Upper lobe of right lung (tissue), 1 donor: ENCODE measurements at regions not wholly inside any gene's neighbourhood (a gene's known extent, or its start where the extent isn't known, plus 50 kb on each side); places are given as distances from the start of the nearest gene placed in this dataset.

Experiments
- ATAC-seq: fragments of 200-7000 bp; cut with Tn5 transposase; one replicate; pipeline ENCODE4 v1.9.1; 2020; ENCODE audit warnings: mild to moderate bottlenecking, moderate library complexity
- DNase-seq: peaks from one replicate; pipeline ENCODE4 v3.0.0-alpha.2; 2020
- H3K27ac ChIP-seq: fragments of 200-600 bp; one replicate; pipeline ENCODE4 v1.8.0; 2022
- H3K27me3 ChIP-seq: fragments of 200-600 bp; one replicate; pipeline ENCODE4 v1.8.0; 2022; ENCODE audit warnings: mild to moderate bottlenecking
- H3K36me3 ChIP-seq: fragments of 200-600 bp; one replicate; pipeline ENCODE4 v1.8.0; 2022
- H3K4me1 ChIP-seq: fragments of 200-600 bp; one replicate; pipeline ENCODE4 v1.8.0; 2022
- H3K4me3 ChIP-seq: fragments of 200-600 bp; one replicate; pipeline ENCODE4 v1.8.0; 2022; ENCODE audit warnings: mild to moderate bottlenecking
- H3K9me3 ChIP-seq: fragments of 200-600 bp; one replicate; pipeline ENCODE4 v1.8.0; 2022
- intact Hi-C: fragments of 100-400 bp; cut with DNase I; formaldehyde crosslinking; loops from one replicate; pipeline ENCODE4 v1.11.0; 2022
- TF ChIP-seq, protein P1 (sequence below): fragments of 200-600 bp; IDR thresholded peaks from one replicate; pipeline ENCODE4 v1.8.0; 2022; ENCODE audit warnings: antibody characterized with exemption
- donor health status: DM: no; HTN: yes; CAD: no; lungs with severe emphysema.

DNA sequence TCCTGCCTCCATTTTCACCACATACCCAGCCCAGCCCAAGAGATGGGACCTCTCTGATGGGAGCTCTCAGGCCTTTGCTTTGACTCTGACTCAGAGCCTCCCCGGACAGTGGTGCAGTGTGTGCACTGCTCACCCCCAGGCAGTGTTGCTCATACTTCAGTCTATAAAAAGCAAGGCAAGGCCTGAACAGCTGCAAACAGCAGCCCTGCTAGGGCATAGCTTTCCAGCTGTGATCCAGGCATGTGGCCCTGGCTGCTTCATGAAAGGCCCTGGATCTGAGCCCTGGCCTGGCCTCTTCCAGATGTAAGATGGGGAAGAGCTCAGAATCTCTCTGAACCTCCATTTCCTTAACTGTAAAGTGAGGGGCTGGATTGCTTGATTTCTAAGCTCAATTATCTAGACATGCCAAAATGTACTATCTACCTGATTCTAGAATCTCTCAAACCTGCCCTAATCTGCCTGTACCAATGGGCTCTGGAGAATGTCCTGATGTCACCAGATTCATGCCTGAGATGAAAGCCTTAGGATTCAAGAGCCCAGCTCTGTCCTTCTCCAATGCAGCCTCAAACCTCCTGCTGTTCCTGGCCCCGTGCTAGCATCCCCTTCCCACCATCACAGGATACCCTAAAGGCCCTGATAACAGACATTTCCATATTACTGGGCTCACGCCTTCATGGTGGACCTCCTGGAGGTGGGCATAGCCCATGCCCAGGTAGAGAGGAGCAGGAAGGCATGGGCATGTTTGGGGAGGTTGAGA is 206.9 kb downstream of the ARL4C start:
- Histone ChIP-seq H3K27me3 (no peaks in the 10 kb centered on the region), H3K4me1 (peaks cover 29% of the 10 kb centered on the region), H3K4me3 (no peak overlapping the region), H3K27ac (peak overlapping the region; percentile 62), H3K9me3 (no peaks in the 10 kb centered on the region), H3K36me3 (no peaks in the 10 kb centered on the region)
- intact Hi-C loops, result loop anchor here (10.0 kb wide), 1 partner anchor 205 kb away; the partner anchor contains the start of gene ARL4C
- DNase-seq (no peak), ATAC-seq (peak; percentile 34)
- TF ChIP-seq, protein P1, sequence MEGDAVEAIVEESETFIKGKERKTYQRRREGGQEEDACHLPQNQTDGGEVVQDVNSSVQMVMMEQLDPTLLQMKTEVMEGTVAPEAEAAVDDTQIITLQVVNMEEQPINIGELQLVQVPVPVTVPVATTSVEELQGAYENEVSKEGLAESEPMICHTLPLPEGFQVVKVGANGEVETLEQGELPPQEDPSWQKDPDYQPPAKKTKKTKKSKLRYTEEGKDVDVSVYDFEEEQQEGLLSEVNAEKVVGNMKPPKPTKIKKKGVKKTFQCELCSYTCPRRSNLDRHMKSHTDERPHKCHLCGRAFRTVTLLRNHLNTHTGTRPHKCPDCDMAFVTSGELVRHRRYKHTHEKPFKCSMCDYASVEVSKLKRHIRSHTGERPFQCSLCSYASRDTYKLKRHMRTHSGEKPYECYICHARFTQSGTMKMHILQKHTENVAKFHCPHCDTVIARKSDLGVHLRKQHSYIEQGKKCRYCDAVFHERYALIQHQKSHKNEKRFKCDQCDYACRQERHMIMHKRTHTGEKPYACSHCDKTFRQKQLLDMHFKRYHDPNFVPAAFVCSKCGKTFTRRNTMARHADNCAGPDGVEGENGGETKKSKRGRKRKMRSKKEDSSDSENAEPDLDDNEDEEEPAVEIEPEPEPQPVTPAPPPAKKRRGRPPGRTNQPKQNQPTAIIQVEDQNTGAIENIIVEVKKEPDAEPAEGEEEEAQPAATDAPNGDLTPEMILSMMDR, result no peak

DNA sequence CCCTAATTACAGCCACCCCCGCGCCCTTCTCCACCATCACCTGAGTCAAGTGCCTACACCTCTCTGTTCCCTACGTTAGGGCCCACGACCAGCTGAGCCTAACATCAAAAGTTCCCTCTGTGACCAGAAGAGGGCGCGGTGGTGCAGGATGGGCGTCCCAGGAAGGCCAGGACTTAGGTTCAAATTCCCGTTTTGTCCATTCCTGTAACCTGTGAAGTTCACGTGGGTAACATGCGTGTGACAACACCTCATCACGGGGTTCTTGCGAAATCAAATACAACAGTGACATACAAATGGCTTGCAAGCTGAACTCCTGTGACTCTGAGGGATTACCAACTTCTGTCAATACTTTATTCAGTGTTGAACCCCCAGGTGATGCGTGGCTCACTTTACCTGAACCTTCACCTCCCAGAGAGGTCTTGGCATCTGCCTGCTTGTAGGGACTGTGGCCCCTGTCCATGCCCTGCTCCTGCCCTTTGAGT is 207.9 kb downstream of the ARL4C start:
- H3K36me3 ChIP-seq, result no peaks in the 10 kb centered on the region
- H3K27ac ChIP-seq, result peak overlapping the region; percentile 62
- H3K9me3 ChIP-seq, result no peaks in the 10 kb centered on the region
- peaks cover 29% of the 10 kb centered on the region for H3K4me1 ChIP-seq
- intact Hi-C loops, result loop anchor here (10.0 kb wide), 1 partner anchor 206 kb away; the partner anchor contains the start of gene ARL4C
- TF ChIP-seq, protein P1, result peak; percentile 86
- no peaks in the 10 kb centered on the region for H3K27me3 ChIP-seq
- ATAC-seq (peak; percentile 90), DNase-seq (peak; percentile 80)
- no peak overlapping the region for H3K4me3 ChIP-seq

DNA sequence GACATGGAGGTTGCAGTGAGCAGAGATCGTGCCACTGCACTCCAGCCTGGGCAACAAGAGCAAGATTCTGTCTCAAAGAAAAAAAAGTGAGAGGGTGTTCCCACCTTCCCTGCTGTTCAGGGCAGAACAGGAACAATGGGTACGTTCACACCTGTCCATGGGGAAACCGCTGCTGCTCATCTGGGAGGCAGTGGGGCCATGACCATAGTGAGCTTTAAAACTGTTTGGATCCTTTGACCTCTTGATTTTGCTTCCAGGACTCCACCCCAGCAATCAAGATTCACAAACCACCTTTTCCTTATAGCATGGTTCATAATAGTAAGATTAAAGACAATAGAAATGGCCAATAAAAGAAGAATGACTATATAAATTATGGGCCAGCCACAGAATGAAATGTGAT is 209.2 kb downstream of the ARL4C start:
- no peaks in the 10 kb centered on the region for H3K9me3 ChIP-seq
- no peaks in the 10 kb centered on the region for H3K36me3 ChIP-seq
- H3K4me3 ChIP-seq, result no peak overlapping the region
- H3K27me3 ChIP-seq, result no peaks in the 10 kb centered on the region
- ATAC-seq (no peak), DNase-seq (no peak)
- TF ChIP-seq, protein P1, result no peak
- peaks cover 29% of the 10 kb centered on the region for H3K4me1 ChIP-seq
- intact Hi-C loops, result loop anchor here (10.0 kb wide), 1 partner anchor 207 kb away; the partner anchor contains the start of gene ARL4C
- no peak overlapping the region for H3K27ac ChIP-seq

DNA sequence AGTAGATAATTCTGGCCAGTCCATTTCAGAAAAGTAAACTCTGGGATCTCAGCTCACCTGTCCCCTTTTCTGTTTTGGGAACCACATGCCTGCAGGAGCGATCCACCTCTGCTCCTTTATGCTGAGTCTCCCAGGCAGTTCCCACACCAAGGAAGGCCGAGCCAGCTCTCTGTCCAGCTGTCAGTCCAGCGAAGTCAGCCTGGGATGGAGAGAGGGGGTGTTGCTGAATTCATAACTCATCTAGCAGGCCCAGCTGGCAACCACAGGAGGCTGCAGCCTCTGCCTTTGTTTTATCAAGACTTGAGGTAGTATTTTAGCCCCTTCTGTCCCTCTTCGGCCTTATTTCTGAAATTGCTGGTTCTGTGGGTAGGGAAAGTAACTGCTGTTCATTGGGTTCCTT is 209.9 kb downstream of the ARL4C start:
- no peak for DNase-seq

DNA sequence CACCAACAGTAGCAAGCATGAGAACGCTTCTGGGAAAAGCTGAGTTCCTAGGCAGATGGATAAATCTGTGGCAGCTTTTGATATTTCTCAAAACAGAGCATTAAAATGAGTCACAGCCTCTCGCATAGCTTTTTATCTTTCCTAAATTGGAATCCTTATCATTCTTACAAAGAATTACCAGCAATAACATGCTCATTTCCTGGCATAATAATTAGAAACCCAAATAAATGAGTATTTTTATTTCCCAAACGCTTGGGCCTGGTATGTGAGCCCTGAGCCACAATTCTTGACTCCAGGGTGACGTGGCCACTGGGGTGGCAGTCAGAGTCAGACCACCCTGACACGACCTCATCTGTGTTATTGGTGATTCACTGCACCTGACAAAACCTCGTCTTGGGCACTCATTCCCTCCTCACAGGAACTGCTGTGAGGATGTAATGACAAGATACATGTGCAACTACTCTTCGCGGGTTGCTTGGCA is 210.7 kb downstream of the ARL4C start:
- TF ChIP-seq, protein P1, result no peak
- Histone ChIP-seq H3K9me3 (no peaks in the 10 kb centered on the region), H3K4me1 (peaks cover 20% of the 10 kb centered on the region), H3K4me3 (no peak overlapping the region), H3K36me3 (no peaks in the 10 kb centered on the region), H3K27me3 (no peaks in the 10 kb centered on the region), H3K27ac (no peak overlapping the region)
- intact Hi-C loops, result loop anchor here (10.0 kb wide), 1 partner anchor 209 kb away; the partner anchor contains the start of gene ARL4C
- DNase-seq (no peak), ATAC-seq (no peak)

More for the DNA sequence above, 209.9 kb downstream of the ARL4C start:
- no peak for ATAC-seq
- H3K4me1 ChIP-seq, result peaks cover 28% of the 10 kb centered on the region
- TF ChIP-seq, protein P1, result no peak
- H3K4me3 ChIP-seq, result no peak overlapping the region
- H3K9me3 ChIP-seq, result no peaks in the 10 kb centered on the region
- intact Hi-C loops, result loop anchor here (10.0 kb wide), 1 partner anchor 208 kb away; the partner anchor contains the start of gene ARL4C
- no peaks in the 10 kb centered on the region for H3K36me3 ChIP-seq
- H3K27ac ChIP-seq, result no peak overlapping the region
- H3K27me3 ChIP-seq, result no peaks in the 10 kb centered on the region
